Neural progenitor cell (in vitro differentiated cells): ENCODE measurements at regions not wholly inside any gene's neighbourhood (a gene's known extent, or its start where the extent isn't known, plus 50 kb on each side); places are given as distances from the start of the nearest gene placed in this dataset.

Experiments
- CTCF ChIP-seq: fragments of 200-600 bp; sonication (generic); IDR thresholded peaks from 2 replicates; pipeline ENCODE4 v1.5.1; 2017; ENCODE audit warnings: antibody characterized with exemption, mild to moderate bottlenecking
- EZH2phosphoT487 ChIP-seq: fragments of 200-600 bp; sonication (generic); IDR thresholded peaks from 2 replicates; pipeline ENCODE4 v1.6.1; 2017; ENCODE audit warnings: antibody characterized with exemption

- TF ChIP-seq CTCF (no peak), EZH2phosphoT487 (no peak)
Measured at GRCh38 chr17:33868899-33869298, 386.2 kb upstream of the CCL2 start.
